ENCODE measurements at regions not wholly inside any gene's neighbourhood (a gene's known extent, or its start where the extent isn't known, plus 50 kb on each side); places are given as distances from the start of the nearest gene placed in this dataset.

- intact Hi-C loops (cut with DNase I): no loop called here
- TF ChIP-seq, protein P1, sequence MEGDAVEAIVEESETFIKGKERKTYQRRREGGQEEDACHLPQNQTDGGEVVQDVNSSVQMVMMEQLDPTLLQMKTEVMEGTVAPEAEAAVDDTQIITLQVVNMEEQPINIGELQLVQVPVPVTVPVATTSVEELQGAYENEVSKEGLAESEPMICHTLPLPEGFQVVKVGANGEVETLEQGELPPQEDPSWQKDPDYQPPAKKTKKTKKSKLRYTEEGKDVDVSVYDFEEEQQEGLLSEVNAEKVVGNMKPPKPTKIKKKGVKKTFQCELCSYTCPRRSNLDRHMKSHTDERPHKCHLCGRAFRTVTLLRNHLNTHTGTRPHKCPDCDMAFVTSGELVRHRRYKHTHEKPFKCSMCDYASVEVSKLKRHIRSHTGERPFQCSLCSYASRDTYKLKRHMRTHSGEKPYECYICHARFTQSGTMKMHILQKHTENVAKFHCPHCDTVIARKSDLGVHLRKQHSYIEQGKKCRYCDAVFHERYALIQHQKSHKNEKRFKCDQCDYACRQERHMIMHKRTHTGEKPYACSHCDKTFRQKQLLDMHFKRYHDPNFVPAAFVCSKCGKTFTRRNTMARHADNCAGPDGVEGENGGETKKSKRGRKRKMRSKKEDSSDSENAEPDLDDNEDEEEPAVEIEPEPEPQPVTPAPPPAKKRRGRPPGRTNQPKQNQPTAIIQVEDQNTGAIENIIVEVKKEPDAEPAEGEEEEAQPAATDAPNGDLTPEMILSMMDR (IDR thresholded peaks at IDR 0.05): no peak
- no peaks in the 10 kb centered on the region for H3K4me1 ChIP-seq
Observed at GRCh38 chr2:236348279-236348678, 84.1 kb upstream of the ASB18 start.

DNA sequence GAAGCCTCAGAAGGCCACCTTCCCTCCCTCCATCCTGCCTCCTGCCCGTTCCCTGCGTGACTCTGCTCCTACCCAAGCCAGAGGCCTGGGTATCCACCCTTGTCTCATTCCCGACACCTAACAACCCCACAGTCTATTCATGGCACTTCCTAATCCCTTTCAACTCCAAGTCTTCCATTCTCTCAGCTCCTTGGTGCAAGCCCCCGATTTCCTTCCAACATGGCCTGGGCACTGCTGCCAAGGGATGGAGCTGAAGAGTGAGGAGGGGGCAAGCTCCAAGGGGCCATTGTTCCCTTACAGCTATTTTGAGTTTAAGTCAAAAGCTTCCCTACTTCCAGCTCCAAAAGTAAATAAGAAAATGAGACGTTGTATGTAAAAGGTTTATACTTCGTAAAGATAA is 84.8 kb upstream of the ASB18 start:
- intact Hi-C loops (cut with DNase I): no loop called here
- H3K36me3 ChIP-seq: no peaks in the 10 kb centered on the region
- TF ChIP-seq, protein P1 (IDR thresholded peaks at IDR 0.05): no peak
- H3K4me3 ChIP-seq: no peak overlapping the region
- ATAC-seq (no peak), DNase-seq (no peak)
- no peak overlapping the region for H3K27ac ChIP-seq
- no peaks in the 10 kb centered on the region for H3K4me1 ChIP-seq
- no peaks in the 10 kb centered on the region for H3K27me3 ChIP-seq
- H3K9me3 ChIP-seq: no peaks in the 10 kb centered on the region

More at GRCh38 chr2:236348279-236348678, 84.1 kb upstream of the ASB18 start:
- Histone ChIP-seq H3K27ac (no peak overlapping the region), H3K9me3 (no peaks in the 10 kb centered on the region), H3K36me3 (no peaks in the 10 kb centered on the region), H3K27me3 (no peaks in the 10 kb centered on the region), H3K4me3 (no peak overlapping the region)
- no peak for DNase-seq
- ATAC-seq: no peak

DNA sequence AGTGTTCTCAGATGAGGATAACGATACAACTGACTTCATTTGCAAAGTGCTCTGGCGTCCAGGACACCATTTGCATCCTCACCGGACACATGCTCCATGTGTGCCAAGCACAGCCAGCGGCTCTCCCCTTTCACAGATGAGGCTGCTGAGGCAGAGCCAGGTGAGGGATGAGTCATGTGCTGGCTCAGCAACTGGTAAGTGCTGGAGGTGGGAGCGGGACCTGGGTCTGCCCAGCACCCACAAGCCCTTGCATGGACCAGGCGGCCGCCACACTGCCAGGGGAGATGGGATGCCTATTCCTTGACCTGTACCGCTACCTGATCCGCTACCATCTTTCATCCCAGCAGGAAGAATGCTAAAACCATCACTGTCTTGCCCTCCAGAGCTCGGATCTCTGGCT is 86.2 kb upstream of the ASB18 start:
- no peak for DNase-seq
- intact Hi-C loops (cut with DNase I): loop anchor here in 1 of 2 donors (5.0 to 10.0 kb wide), 2 partner anchors 214 to 712 kb away; partner anchors contain the start of gene ACKR3
- Histone ChIP-seq H3K36me3 (no peaks in the 10 kb centered on the region), H3K4me3 (no peak overlapping the region), H3K27ac (no peak overlapping the region), H3K9me3 (no peaks in the 10 kb centered on the region), H3K4me1 (no peaks in the 10 kb centered on the region), H3K27me3 (no peaks in the 10 kb centered on the region)
- ATAC-seq: no peak
- TF ChIP-seq, protein P1 (IDR thresholded peaks at IDR 0.05): no peak

GRCh38 chr2:236351966-236352525 is 87.8 kb upstream of the ASB18 start:
- no peak overlapping the region for H3K27ac ChIP-seq
- H3K4me1 ChIP-seq: no peaks in the 10 kb centered on the region
- no peak for DNase-seq
- no peaks in the 10 kb centered on the region for H3K27me3 ChIP-seq
- no peaks in the 10 kb centered on the region for H3K9me3 ChIP-seq
- no peaks in the 10 kb centered on the region for H3K36me3 ChIP-seq
- intact Hi-C loops (cut with DNase I): loop anchor here in 1 of 2 donors (5.0 to 10.0 kb wide), 2 partner anchors 213 to 710 kb away; partner anchors contain the start of gene ACKR3
- TF ChIP-seq, protein P1 (IDR thresholded peaks at IDR 0.05): no peak
- no peak overlapping the region for H3K4me3 ChIP-seq
- no peak for ATAC-seq

- Histone ChIP-seq H3K9me3 (no peaks in the 10 kb centered on the region), H3K27ac (no peak overlapping the region), H3K27me3 (no peaks in the 10 kb centered on the region), H3K4me1 (no peaks in the 10 kb centered on the region), H3K4me3 (no peak overlapping the region), H3K36me3 (no peaks in the 10 kb centered on the region)
- intact Hi-C loops (cut with DNase I): loop anchor here in 1 of 2 donors (5.0 to 10.0 kb wide), 2 partner anchors 212 to 709 kb away; partner anchors contain the start of gene ACKR3
- DNase-seq (no peak), ATAC-seq (peak; percentile 72)
- TF ChIP-seq, protein P1 (IDR thresholded peaks at IDR 0.05): peak; percentile 71 to 73
Observed at GRCh38 chr2:236352761-236353593, 88.8 kb upstream of the ASB18 start.

All from left lung (tissue), 4 donors.